Upper lobe of left lung (tissue), 6 donors: ENCODE measurements at regions not wholly inside any gene's neighbourhood (a gene's known extent, or its start where the extent isn't known, plus 50 kb on each side); places are given as distances from the start of the nearest gene placed in this dataset.

ENCODE experiments used
- ATAC-seq, 2 donors: fragments of 200-7000 bp; cut with Tn5 transposase; one replicate each; pipeline ENCODE4 v1.9.1; 2022; ENCODE audit warnings: mild to moderate bottlenecking in 2 of 2, moderate library complexity in 2 of 2; ENCODE audit not compliant: low FRiP score in 2 of 2
- DNase-seq, 2 donors: peaks; one replicate each; pipeline ENCODE4 v3.0.0-alpha.2; 2019 to 2020
- H3K27ac ChIP-seq, 4 donors: fragments of 200-600 bp; sonication (generic); one replicate each; pipeline ENCODE4 v1.5.1; 2016 to 2019
- H3K27me3 ChIP-seq, 4 donors: fragments of 200-600 bp; sonication (generic); one replicate each; pipeline ENCODE4 v1.5.1; 2017 to 2019
- H3K36me3 ChIP-seq, 4 donors: fragments of 200-600 bp; sonication (generic); one replicate each; pipeline ENCODE4 v1.5.1; 2016 to 2019
- H3K4me1 ChIP-seq, 4 donors: fragments of 200-600 bp; sonication (generic); one replicate each; pipeline ENCODE4 v1.5.1; 2018 to 2019
- H3K4me3 ChIP-seq, 4 donors: fragments of 200-600 bp; sonication (generic); one replicate each; pipeline ENCODE4 v1.5.1; 2017 to 2019; ENCODE audit warnings: mild to moderate bottlenecking in 2 of 4, moderate library complexity in 1 of 4
- H3K9me3 ChIP-seq, 4 donors: fragments of 200-600 bp; sonication (generic); one replicate each; pipeline ENCODE4 v1.5.1; 2018 to 2019
- EP300 ChIP-seq, 4 donors: sonication (generic); formaldehyde crosslinking; IDR thresholded peaks; one replicate each; pipeline ENCODE4 v1.5.1; 2017; ENCODE audit warnings: antibody characterized with exemption in 4 of 4, control low read depth in 2 of 4
- POLR2A ChIP-seq, 4 donors: fragments of 450-650 bp; IDR thresholded peaks; one replicate each; pipeline ENCODE4 v1.5.1; 2016 to 2017; ENCODE audit warnings: antibody characterized with exemption in 4 of 4, mild to moderate bottlenecking in 2 of 4
- POLR2AphosphoS5 ChIP-seq, 2 donors: sonication (generic); formaldehyde crosslinking; IDR thresholded peaks; one replicate each; pipeline ENCODE4 v1.5.1; 2017; ENCODE audit warnings: antibody characterized with exemption in 2 of 2
- WGBS, 2 donors: methylation state at CpG; one replicate each; pipeline ENCODE4 v1.1.5; 2017 to 2018; 5-methylcytosine and 5-hydroxymethylcytosine counted together
- TF ChIP-seq, protein P1 (sequence below), 6 experiments: fragments of 450-650 bp in 4 of 6; fragments of 200-600 bp in 2 of 6; sonication (generic) in 2 of 6; IDR thresholded peaks; one replicate each; pipeline ENCODE4 v1.5.1; 2016 to 2019; ENCODE audit warnings: antibody characterized with exemption in 6 of 6
- donor health status: DM: no; HTN: no; CAD: no; lungs with moderate emphysema.
- donor health status: DM: no; HTN: yes; CAD: no; lungs with severe emphysema.

DNA sequence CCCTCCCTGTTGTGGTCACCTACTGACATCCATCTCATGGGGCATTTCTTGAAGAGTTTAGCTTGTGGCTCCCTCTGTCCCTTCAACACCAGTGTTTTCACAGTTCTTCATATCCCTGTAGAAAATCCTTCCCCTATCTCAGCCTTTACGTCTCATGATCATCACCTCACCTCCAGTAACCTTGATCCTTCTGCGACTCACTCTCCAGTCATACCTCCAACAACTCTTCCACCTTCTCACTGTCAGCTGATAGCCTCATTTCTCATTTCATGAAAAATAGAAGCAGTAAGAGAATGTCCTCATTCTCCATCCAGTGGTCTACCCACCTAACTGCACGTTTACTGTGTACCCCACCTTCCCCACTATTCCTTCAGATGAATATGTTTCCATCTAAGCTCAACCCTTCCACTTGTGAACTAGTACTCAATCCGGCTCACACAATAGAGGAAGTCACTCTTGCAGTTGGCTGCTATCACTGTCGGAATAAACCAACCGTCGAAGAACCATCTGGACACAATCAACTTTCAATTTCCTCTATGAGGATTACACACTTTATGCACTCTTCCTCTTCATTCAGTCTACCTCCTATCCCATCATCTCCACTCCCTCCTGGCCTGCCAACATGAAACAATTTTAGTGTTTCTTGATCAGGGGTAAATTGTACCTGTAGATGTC is 256.0 kb downstream of the AHR start:
- 75 to 77% methylated on average over 7 of the region's 7 CpGs for WGBS, 2 donors
- H3K27me3 ChIP-seq: no peaks in the 10 kb centered on the region
- no peak overlapping the region for H3K4me3 ChIP-seq
- H3K9me3 ChIP-seq: no peaks in the 10 kb centered on the region
- TF ChIP-seq, protein P1, sequence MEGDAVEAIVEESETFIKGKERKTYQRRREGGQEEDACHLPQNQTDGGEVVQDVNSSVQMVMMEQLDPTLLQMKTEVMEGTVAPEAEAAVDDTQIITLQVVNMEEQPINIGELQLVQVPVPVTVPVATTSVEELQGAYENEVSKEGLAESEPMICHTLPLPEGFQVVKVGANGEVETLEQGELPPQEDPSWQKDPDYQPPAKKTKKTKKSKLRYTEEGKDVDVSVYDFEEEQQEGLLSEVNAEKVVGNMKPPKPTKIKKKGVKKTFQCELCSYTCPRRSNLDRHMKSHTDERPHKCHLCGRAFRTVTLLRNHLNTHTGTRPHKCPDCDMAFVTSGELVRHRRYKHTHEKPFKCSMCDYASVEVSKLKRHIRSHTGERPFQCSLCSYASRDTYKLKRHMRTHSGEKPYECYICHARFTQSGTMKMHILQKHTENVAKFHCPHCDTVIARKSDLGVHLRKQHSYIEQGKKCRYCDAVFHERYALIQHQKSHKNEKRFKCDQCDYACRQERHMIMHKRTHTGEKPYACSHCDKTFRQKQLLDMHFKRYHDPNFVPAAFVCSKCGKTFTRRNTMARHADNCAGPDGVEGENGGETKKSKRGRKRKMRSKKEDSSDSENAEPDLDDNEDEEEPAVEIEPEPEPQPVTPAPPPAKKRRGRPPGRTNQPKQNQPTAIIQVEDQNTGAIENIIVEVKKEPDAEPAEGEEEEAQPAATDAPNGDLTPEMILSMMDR (IDR thresholded peaks at IDR 0.05): no peak
- TF ChIP-seq EP300 (IDR thresholded peaks at IDR 0.05) (no peak), POLR2A (IDR thresholded peaks at IDR 0.05) (no peak), POLR2AphosphoS5 (IDR thresholded peaks at IDR 0.05) (no peak)
- ATAC-seq (no peak), DNase-seq (no peak)
- peaks cover 17 to 26% (median 21%) of the 10 kb centered on the region in 4 donors for H3K4me1 ChIP-seq
- no peaks in the 10 kb centered on the region for H3K36me3 ChIP-seq
- no peak overlapping the region for H3K27ac ChIP-seq

DNA sequence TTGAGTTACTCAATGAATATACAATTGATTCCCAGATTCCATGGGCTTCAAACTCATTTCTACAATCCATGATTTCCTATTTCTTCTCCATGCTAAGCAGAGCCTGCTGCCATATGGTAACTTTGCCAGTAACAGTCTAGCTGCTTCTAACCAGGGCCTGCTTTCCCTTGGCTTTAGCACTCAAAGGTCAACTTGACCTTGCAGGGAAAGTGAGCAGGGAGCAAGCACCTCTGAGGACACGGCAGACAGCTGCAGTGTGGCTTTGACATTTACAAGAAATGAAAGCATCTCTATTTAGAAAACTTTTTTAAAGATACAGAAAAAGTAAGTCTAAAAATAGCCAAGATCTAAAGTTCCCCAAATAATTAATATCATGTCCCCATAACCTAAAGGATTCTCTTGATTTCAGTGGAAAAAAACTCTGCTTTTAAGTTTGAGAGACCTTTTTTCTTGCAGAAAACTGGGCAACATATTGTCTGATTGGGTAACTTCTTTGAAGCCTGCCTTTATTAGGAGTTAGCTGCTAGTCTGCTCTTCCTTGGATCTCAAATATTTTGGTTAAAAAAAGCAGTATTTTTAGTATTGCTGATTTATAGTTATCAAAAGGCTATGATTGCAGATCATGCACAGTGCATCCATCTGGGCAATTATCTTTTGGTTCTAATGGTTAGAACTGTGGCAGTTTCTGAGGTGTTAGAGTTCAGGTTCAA is 257.9 kb downstream of the AHR start:
- Histone ChIP-seq H3K27me3 (no peaks in the 10 kb centered on the region), H3K36me3 (no peaks in the 10 kb centered on the region), H3K9me3 (no peaks in the 10 kb centered on the region), H3K4me1 (peaks cover 17 to 26% (median 24%) of the 10 kb centered on the region in 4 donors), H3K4me3 (peak overlapping the region in 2 of 4 donors; percentile 29 to 38), H3K27ac (peak overlapping the region in 1 of 4 donors; percentile 5)
- 43 to 45% methylated on average over 1 of the region's 1 CpG for WGBS, 2 donors
- TF ChIP-seq POLR2A (IDR thresholded peaks at IDR 0.05) (no peak), EP300 (IDR thresholded peaks at IDR 0.05) (no peak), POLR2AphosphoS5 (IDR thresholded peaks at IDR 0.05) (no peak)
- TF ChIP-seq, protein P1 (IDR thresholded peaks at IDR 0.05): no peak
- no peak for ATAC-seq
- DNase-seq: no peak

DNA sequence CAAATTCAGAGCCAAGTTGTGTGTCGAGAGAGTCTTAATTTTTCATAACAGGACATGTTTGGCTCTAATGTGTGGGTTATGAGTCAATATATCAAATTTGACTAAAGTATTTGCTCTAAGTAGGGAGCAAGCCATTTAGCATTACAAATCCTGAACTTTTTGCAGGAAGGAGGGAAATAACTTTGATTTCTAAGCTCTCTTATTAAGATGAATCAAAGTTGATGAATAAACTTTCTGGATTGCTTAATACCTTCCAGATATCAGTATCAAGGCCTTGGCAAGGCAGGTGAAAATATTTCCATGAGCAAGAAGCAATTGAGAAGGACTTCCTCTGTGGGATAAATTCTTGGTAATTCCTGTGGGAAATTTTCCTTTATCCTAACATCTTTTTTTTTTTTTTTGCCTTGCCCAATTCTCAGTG is 258.8 kb downstream of the AHR start:
- Histone ChIP-seq H3K9me3 (no peaks in the 10 kb centered on the region), H3K27ac (peak overlapping the region in 2 of 4 donors; percentile 14 to 28), H3K4me1 (peaks cover 17 to 26% (median 24%) of the 10 kb centered on the region in 4 donors), H3K36me3 (no peaks in the 10 kb centered on the region), H3K27me3 (no peaks in the 10 kb centered on the region), H3K4me3 (peak overlapping the region in 2 of 4 donors; percentile 29 to 38)
- DNase-seq (no peak), ATAC-seq (peak in 1 of 2 donors; percentile 54)
- TF ChIP-seq POLR2A (IDR thresholded peaks at IDR 0.05) (no peak), POLR2AphosphoS5 (IDR thresholded peaks at IDR 0.05) (no peak), EP300 (IDR thresholded peaks at IDR 0.05) (no peak)
- TF ChIP-seq, protein P1 (IDR thresholded peaks at IDR 0.05): no peak
- 45 to 56% methylated on average over 1 of the region's 1 CpG for WGBS, 2 donors

DNA sequence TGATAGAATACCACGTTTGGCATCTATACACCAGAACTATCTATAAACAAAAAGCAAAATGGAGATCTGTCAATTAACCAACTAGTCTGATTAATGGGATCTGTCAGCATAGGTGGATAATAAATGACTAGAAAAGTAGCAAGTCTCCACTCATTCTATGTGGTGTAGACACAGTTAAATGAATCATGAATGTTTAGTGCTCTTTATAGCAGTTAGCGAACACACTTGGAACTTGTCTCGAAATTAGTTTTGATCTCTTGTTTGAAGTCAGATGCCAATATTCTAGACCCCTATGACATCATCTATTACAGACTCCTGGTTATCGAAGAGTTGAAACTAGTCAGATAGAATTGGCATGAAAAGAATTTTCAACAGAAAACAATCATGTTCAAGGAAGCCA is 259.7 kb downstream of the AHR start:
- Histone ChIP-seq H3K27me3 (no peaks in the 10 kb centered on the region), H3K9me3 (no peaks in the 10 kb centered on the region), H3K4me3 (peak overlapping the region in 2 of 4 donors; percentile 29 to 38), H3K36me3 (no peaks in the 10 kb centered on the region), H3K27ac (peak overlapping the region; percentile 19 to 41 (median 28)), H3K4me1 (peaks cover 17 to 26% (median 24%) of the 10 kb centered on the region in 4 donors)
- 49 to 50% methylated on average over 4 of the region's 4 CpGs for WGBS, 2 donors
- TF ChIP-seq, protein P1 (IDR thresholded peaks at IDR 0.05): no peak
- TF ChIP-seq POLR2AphosphoS5 (IDR thresholded peaks at IDR 0.05) (no peak), EP300 (IDR thresholded peaks at IDR 0.05) (no peak), POLR2A (IDR thresholded peaks at IDR 0.05) (no peak)
- ATAC-seq (peak in 1 of 2 donors; percentile 11), DNase-seq (no peak)
